Cardiac septum (tissue), 1 donor: ENCODE measurements at regions not wholly inside any gene's neighbourhood (a gene's known extent, or its start where the extent isn't known, plus 50 kb on each side); places are given as distances from the start of the nearest gene placed in this dataset.
"Not testable (repeated sequence)": the region's sequence is repeated elsewhere in the genome, so short reads cannot be mapped to it uniquely, and the experiment has no call there.

Experiments used
- DNase-seq: peaks from one replicate; pipeline ENCODE4 v3.0.0-alpha.2; 2020; ENCODE audit warnings: low spot score
- intact Hi-C: fragments of 100-400 bp; cut with DNase I; formaldehyde crosslinking; loops from one replicate; pipeline ENCODE4 v1.14.0; 2022
- donor health status: DM: no; HTN: no; CAD: no.

DNA sequence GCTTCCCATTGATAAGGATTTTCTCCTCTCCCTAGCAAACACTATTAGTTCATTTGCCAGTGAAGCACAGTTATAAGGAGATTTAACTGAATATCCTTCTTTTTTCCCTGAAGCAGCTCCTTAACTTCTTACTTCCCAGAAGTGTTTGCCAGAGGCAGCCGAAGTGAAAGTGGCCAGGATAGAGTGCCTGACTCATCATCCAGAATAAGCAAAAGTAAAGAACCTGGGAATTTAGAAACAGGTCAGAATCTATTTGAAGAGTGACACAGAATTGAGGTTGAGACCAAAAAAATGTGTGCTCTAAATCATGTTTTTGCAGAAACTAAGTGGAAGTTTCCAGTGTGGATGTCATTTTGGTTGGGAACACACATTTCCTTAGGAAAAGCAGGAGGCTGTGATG, 249.6 kb upstream of the VWC2 start:
- intact Hi-C loops = no loop called here
- DNase-seq = no peak

GRCh38 chr7:49527182-49527581, 246.3 kb upstream of the VWC2 start:
- DNase-seq = no peak
- intact Hi-C loops = no loop called here

DNA sequence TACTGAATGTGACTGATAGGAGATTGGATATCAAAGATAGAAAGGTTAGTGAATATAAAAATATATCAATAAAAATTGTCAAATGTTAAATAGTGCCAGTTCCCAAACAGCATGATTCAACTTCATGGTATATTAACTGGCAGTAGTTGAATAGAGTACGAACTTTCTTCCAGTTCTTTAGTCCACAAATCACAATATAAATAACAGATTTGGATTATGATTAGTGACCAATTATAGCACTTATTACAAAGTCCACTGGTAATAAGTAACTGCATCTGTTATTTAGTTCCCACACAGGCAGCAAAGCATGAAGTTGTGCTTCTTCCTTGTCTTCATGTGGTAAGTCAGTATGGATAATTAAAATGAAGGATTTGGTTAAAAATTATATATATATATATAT, 243.0 kb upstream of the VWC2 start:
- DNase-seq = no peak
- intact Hi-C loops = no loop called here

- DNase-seq = no peak
- intact Hi-C loops = no loop called here
Measured at GRCh38 chr7:49563693-49564378, 209.6 kb upstream of the VWC2 start.

GRCh38 chr7:49564379-49564714, 209.1 kb upstream of the VWC2 start:
- DNase-seq = no peak
- intact Hi-C loops = no loop called here

DNA sequence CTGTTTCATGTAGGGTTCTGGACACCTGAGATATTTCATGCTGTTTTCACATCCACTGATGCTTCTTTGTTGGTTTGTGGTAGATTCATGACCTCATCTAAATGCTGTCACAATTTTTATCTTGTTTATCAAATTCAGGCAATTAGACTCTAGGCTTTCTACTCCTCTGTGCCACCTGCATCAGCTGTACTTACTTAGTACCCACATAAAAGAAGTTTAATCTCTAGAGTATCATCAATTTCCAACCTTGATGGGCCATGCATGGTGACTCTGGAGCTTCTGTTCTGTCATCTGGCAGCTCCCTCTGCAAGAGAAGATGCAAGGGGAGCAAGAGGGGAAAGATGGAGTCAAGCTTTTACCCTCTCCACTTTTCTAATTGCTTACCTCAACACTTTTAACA, 195.9 kb upstream of the VWC2 start:
- intact Hi-C loops = no loop called here
- no peak for DNase-seq

- DNase-seq = no peak
- intact Hi-C loops = no loop called here
Measured at GRCh38 chr7:49579408-49579807, 194.0 kb upstream of the VWC2 start.

GRCh38 chr7:49580000-49580399, 193.4 kb upstream of the VWC2 start:
- DNase-seq = no peak
- intact Hi-C loops = no loop called here

- intact Hi-C loops = no loop called here
- no peak for DNase-seq
Measured at GRCh38 chr7:49580761-49581160, 192.7 kb upstream of the VWC2 start.

DNA sequence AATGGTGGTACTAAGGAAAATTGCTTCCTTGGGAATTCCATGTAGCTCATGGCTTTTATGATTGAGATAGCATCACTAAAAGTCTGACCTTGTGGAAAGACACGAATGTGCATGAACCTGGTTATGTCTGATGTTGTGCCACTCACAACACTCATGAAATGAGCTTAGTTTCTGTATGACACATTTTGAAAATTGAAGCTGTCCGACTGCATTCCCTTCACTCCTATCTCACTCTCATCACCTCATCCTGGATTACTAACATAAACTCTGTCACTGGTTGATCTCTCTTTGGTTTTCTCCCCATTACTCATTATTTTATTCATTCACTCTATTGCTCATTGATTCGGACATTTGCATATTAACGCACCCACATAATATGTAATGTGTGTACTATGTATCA, 190.0 kb upstream of the VWC2 start:
- intact Hi-C loops = no loop called here
- no peak for DNase-seq

- intact Hi-C loops = no loop called here
- DNase-seq = no peak
Measured at GRCh38 chr7:49596701-49597491, 176.5 kb upstream of the VWC2 start.

GRCh38 chr7:49597805-49598204, 175.6 kb upstream of the VWC2 start:
- intact Hi-C loops = no loop called here
- no peak for DNase-seq

DNA sequence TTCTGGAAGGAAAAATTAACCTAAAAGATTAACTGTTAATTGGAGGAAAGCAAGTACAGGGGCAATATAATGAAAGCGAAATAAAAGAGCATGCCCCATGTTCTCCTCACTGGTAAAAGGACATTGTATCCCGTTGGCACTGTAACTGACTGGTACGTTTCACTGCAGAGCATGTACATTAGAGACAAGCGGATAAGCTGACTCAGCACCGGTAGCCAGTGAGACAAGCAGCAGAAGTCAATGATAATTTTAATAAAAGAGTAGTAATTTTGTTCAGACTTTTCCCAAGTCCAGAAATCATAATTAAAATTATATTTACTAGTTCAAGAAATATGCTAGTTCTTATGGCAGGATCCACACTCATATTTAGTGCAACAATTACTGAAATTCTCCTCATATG, 161.5 kb upstream of the VWC2 start:
- no peak for DNase-seq
- intact Hi-C loops = no loop called here

- DNase-seq = no peak
- intact Hi-C loops = no loop called here
Measured at GRCh38 chr7:49613759-49614158, 159.7 kb upstream of the VWC2 start.

GRCh38 chr7:49614974-49615373, 158.5 kb upstream of the VWC2 start:
- intact Hi-C loops, DNase-seq: not testable (repeated sequence)

- intact Hi-C loops = no loop called here
- no peak for DNase-seq
Measured at GRCh38 chr7:49618028-49618427, 155.4 kb upstream of the VWC2 start.

DNA sequence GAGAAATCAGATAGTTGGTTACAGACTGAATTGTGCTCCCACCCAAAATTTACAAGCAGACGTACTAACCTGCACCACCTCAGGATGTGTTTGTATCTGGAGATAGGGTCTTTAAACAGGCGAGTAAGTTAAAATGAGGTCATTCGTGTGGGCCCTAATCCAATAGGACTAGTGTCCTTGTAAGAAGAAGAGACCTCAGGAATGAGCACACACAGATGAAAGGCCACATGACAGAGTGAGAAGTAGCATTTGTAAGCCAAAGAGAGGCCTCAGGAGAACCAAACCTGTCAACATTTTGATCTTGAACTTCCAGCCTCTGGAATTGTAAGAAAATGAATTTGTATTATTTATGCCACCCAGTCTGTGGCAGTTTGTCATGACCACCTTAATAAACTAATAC, 149.5 kb upstream of the VWC2 start:
- intact Hi-C loops = no loop called here
- DNase-seq = no peak

- no peak for DNase-seq
- intact Hi-C loops = loop anchor here (5.0 kb wide), 1 partner anchor 148 kb away; the partner anchor contains the start of gene VWC2
Measured at GRCh38 chr7:49624611-49625010, 148.8 kb upstream of the VWC2 start.

DNA sequence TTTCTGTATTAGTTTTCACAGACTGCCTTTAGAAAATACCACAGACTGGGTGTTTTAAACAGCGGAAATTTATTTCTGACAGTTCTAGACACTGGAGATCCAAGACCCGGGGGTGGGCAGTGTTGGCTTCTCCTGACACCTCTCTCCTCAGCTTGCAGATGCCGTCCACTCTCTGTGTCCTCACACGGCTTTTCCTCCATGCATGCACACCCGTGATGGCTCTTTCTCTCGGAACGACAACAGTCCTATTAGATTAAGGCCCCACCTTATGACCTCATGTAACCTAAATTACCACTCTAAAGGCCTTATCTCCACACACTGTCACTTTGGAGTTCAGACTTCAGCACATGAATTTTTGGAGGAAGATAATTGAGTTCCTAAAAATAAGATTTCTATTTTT, 142.9 kb upstream of the VWC2 start:
- no peak for DNase-seq
- intact Hi-C loops = loop anchor here (10.0 kb wide), 1 partner anchor 146 kb away; no protein-coding TSS in a partner anchor

GRCh38 chr7:49631071-49631815, 142.2 kb upstream of the VWC2 start:
- intact Hi-C loops = loop anchor here (10.0 kb wide), 1 partner anchor 146 kb away; no protein-coding TSS in a partner anchor
- DNase-seq = no peak

DNA sequence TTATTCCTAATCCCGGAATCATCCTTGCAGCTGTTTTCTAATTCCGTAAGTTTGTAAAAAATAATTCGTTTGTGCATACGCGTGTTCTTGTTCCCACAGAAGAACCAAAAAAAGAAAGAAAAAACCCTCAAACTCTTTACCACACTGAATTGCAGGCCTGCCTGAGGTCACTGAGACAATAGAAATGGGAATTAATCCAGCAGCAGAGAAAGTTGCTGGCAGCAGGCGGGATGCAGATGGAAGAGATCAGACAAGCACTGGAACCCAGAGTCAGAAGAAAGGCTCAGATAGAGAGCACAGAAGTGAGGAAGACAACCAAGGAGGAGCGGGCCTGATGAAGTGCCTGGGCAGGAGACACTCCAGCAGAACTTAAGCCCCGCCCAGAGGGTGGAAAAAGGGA, 141.5 kb upstream of the VWC2 start:
- intact Hi-C loops = loop anchor here (10.0 kb wide), 1 partner anchor 147 kb away; no protein-coding TSS in a partner anchor
- no peak for DNase-seq
